ENCODE measurements at regions not wholly inside any gene's neighbourhood (a gene's known extent, or its start where the extent isn't known, plus 50 kb on each side); places are given as distances from the start of the nearest gene placed in this dataset.

GRCh38 chr18:43720041-43720440 lies 442.8 kb upstream of the SYT4 start:
- no peak for TF ChIP-seq ZFX (IDR thresholded peaks at IDR 0.05; ENCODE audit: borderline replicate concordance)
- TF ChIP-seq, protein P1, sequence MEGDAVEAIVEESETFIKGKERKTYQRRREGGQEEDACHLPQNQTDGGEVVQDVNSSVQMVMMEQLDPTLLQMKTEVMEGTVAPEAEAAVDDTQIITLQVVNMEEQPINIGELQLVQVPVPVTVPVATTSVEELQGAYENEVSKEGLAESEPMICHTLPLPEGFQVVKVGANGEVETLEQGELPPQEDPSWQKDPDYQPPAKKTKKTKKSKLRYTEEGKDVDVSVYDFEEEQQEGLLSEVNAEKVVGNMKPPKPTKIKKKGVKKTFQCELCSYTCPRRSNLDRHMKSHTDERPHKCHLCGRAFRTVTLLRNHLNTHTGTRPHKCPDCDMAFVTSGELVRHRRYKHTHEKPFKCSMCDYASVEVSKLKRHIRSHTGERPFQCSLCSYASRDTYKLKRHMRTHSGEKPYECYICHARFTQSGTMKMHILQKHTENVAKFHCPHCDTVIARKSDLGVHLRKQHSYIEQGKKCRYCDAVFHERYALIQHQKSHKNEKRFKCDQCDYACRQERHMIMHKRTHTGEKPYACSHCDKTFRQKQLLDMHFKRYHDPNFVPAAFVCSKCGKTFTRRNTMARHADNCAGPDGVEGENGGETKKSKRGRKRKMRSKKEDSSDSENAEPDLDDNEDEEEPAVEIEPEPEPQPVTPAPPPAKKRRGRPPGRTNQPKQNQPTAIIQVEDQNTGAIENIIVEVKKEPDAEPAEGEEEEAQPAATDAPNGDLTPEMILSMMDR (IDR thresholded peaks at IDR 0.05), result no peak
- no peak overlapping the region for H3K27ac ChIP-seq

DNA sequence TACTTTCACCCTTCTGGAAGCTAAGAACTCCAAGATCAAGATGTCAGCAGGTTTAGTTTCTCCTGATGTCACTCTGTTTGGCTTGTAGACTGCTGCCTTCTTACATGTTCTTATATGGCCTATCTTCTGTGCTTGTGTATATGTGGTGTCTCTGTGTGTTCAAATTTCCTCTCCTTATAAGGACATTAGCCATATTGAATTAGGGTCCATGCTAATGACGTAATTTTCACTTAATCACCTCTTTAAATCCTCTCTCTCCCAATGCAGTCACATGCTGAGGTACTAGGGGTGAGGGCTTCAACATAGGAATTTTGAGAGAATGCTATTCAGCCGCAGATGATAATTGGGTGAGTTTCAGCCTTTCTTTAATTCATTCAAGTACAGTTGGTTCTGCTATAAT lies 458.3 kb upstream of the SYT4 start:
- TF ChIP-seq ZFX (IDR thresholded peaks at IDR 0.05; ENCODE audit: borderline replicate concordance), result no peak
- TF ChIP-seq, protein P1 (IDR thresholded peaks at IDR 0.05), result no peak
- no peak overlapping the region for H3K27ac ChIP-seq

DNA sequence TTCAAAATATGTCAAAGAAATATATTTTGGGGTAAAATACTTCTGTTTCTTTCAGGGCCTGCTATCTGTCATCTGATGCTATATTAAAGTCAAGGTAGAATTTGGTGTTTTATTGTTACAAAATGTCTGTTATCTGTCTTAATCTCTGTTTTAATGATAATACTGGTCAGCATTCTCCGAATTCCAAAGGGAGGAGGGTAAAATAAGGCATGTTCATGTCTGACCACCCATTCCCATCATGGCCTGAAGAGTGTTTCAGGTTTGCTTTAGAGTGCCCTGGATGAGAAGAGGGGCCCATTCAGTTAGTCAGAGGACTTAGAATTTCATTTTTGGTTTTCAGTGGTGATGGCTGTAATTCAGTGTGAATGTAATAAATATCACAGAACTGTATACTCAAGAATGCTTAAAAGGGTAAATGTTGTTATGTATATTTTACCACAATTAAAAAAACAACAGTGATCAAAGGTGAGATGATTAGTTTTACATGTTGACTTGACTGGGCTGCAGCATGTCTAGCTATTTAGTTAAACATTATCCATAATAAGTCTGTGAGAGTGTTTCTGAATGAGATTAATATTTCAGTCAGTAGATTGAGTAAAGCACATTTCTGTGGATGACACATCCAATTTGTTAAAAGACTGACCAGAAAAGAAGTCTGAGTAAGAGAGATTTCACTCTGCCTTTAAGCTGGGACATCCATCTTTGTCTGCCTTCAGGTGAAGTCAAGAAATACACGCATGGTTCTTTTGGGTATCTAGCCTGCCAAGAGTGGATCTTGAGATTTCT lies 467.9 kb upstream of the SYT4 start:
- TF ChIP-seq ZFX (IDR thresholded peaks at IDR 0.05; ENCODE audit: borderline replicate concordance), result no peak
- TF ChIP-seq, protein P1 (IDR thresholded peaks at IDR 0.05), result no peak
- H3K27ac ChIP-seq, result no peak overlapping the region

DNA sequence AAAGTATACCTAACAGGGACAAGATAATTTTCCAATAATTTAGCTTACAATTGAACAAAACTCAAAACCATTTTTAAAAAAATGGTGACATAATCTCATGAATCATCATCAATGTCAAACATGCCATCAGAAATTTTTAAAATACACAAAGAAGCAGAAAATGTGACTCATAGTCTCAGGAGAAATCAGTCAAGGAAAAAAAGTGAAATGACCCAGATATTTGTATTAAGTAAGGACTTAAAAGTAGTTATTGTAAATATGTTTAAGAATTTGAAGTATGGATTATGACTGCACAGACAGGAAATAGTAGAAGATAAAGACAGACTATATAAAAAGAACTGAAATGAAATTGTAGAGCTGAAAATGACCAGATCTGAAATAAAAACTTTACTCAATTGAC lies 473.9 kb upstream of the SYT4 start:
- H3K27ac ChIP-seq, result no peak overlapping the region
- no peak for TF ChIP-seq ZFX (IDR thresholded peaks at IDR 0.05; ENCODE audit: borderline replicate concordance)
- TF ChIP-seq, protein P1 (IDR thresholded peaks at IDR 0.05), result no peak

DNA sequence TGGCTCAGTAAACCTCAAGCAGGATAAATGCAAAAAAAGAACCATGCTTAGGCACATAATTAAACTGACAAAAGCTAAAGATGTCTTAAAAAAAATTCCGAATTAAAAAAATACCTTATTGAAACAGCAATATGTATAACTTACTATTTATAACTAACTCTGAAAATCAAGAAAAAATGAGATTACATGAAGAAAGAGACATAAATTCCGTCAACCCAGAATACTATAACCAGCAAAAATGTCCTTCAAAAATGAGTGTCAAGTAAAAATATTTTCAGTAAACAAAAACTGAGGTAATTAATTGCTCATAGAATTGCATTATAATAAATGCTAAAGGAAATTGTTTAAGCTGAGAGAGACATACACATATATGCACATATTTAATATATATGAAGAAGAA lies 474.5 kb upstream of the SYT4 start:
- H3K27ac ChIP-seq, result no peak overlapping the region
- TF ChIP-seq, protein P1 (IDR thresholded peaks at IDR 0.05), result no peak
- TF ChIP-seq ZFX (IDR thresholded peaks at IDR 0.05; ENCODE audit: borderline replicate concordance), result no peak

- TF ChIP-seq ZFX (IDR thresholded peaks at IDR 0.05; ENCODE audit: borderline replicate concordance), result no peak
- TF ChIP-seq, protein P1 (IDR thresholded peaks at IDR 0.05), result no peak
- no peak overlapping the region for H3K27ac ChIP-seq
Observed at GRCh38 chr18:43757273-43757672, 480.0 kb upstream of the SYT4 start.

GRCh38 chr18:43758734-43759133 lies 481.4 kb upstream of the SYT4 start:
- no peak for TF ChIP-seq ZFX (IDR thresholded peaks at IDR 0.05; ENCODE audit: borderline replicate concordance)
- TF ChIP-seq, protein P1 (IDR thresholded peaks at IDR 0.05), result no peak
- H3K27ac ChIP-seq, result no peak overlapping the region
